CD4-positive, alpha-beta T cell treated with Interleukin-2 at 100 ng/mL for 4 hours (primary cell): ENCODE measurements at regions not wholly inside any gene's neighbourhood (a gene's known extent, or its start where the extent isn't known, plus 50 kb on each side); places are given as distances from the start of the nearest gene placed in this dataset.
"Not testable (repeated sequence)": the region's sequence is repeated elsewhere in the genome, so short reads cannot be mapped to it uniquely, and the experiment has no call there.

ENCODE experiments used
- DNase-seq: peaks from one replicate; pipeline ENCODE4 v3.0.0-alpha.2; 2020; ENCODE audit warnings: low spot score

GRCh38 chr4:177802661-177803060 is 360.4 kb upstream of the AGA start:
- DNase-seq, result no peak

- DNase-seq, result no peak
Measured at GRCh38 chr4:177803151-177803550, 360.9 kb upstream of the AGA start.

- DNase-seq, result no peak
Measured at GRCh38 chr4:177809791-177810190, 367.6 kb upstream of the AGA start.

- DNase-seq, result no peak
Measured at GRCh38 chr4:177810220-177810619, 368.0 kb upstream of the AGA start.

- DNase-seq, result not testable (repeated sequence)
Measured at GRCh38 chr4:177818392-177818791, 376.2 kb upstream of the AGA start.

GRCh38 chr4:177826973-177827372 is 384.7 kb upstream of the AGA start:
- no peak for DNase-seq

- no peak for DNase-seq
Measured at GRCh38 chr4:177841258-177841657, 399.0 kb upstream of the AGA start.

- DNase-seq, result no peak
Measured at GRCh38 chr4:177853229-177853628, 411.0 kb upstream of the AGA start.

- DNase-seq, result no peak
Measured at GRCh38 chr4:177855507-177856197, 413.4 kb upstream of the AGA start.

- no peak for DNase-seq
Measured at GRCh38 chr4:177860171-177860570, 417.9 kb upstream of the AGA start.

- no peak for DNase-seq
Measured at GRCh38 chr4:177861551-177862094, 419.4 kb upstream of the AGA start.

- no peak for DNase-seq
Measured at GRCh38 chr4:177862541-177863176, 420.4 kb upstream of the AGA start.

GRCh38 chr4:177879851-177880250 is 437.6 kb upstream of the AGA start:
- DNase-seq, result no peak

GRCh38 chr4:177895136-177895535 is 452.9 kb upstream of the AGA start:
- DNase-seq, result no peak

GRCh38 chr4:177901786-177902185 is 459.5 kb upstream of the AGA start:
- DNase-seq, result no peak

- no peak for DNase-seq
Measured at GRCh38 chr4:177902386-177902785, 460.1 kb upstream of the AGA start.

- DNase-seq, result no peak
Measured at GRCh38 chr4:177907736-177908424, 465.6 kb upstream of the AGA start.

- DNase-seq, result no peak
Measured at GRCh38 chr4:177921715-177922114, 479.5 kb upstream of the AGA start.

- DNase-seq, result no peak
Measured at GRCh38 chr4:177923888-177924287, 481.7 kb upstream of the AGA start.

GRCh38 chr4:177937041-177937440 is 494.8 kb upstream of the AGA start:
- no peak for DNase-seq

- DNase-seq, result no peak
Measured at GRCh38 chr4:177938226-177938625, 496.0 kb upstream of the AGA start.

GRCh38 chr4:177945268-177945667 is 503.0 kb upstream of the AGA start:
- DNase-seq, result no peak

- no peak for DNase-seq
Measured at GRCh38 chr4:177947607-177948006, 505.4 kb upstream of the AGA start.
